Ovary (tissue), 7 donors: ENCODE measurements at regions not wholly inside any gene's neighbourhood (a gene's known extent, or its start where the extent isn't known, plus 50 kb on each side); places are given as distances from the start of the nearest gene placed in this dataset. TPM values are rescaled to one million over a fixed set of nuclear protein-coding genes. Genes with fewer than 3 reads are reported as not detected.

Experiments used
- DNase-seq, 5 donors: peaks; one replicate each; pipeline ENCODE4 v3.0.0-alpha.2; 2019 to 2020
- H3K27ac ChIP-seq, 2 donors: fragments of 200-600 bp; one replicate each; pipeline versions ENCODE4 v1.5.1 to v1.8.0; 2019 to 2022
- H3K27me3 ChIP-seq: fragments of 200-600 bp; one replicate; pipeline ENCODE4 v1.8.0; 2022
- H3K36me3 ChIP-seq: fragments of 200-600 bp; sonication (generic); one replicate; pipeline ENCODE4 v1.5.1; 2019
- H3K4me1 ChIP-seq: one replicate; pipeline ENCODE4 v1.8.1; 2013; ENCODE audit warnings: mild to moderate bottlenecking, moderate library complexity; ENCODE audit not compliant: insufficient read depth
- H3K4me3 ChIP-seq: fragments of 200-600 bp; sonication (generic); one replicate; pipeline ENCODE4 v1.5.1; 2017
- H3K9me3 ChIP-seq, 2 donors: fragments of 200-600 bp in 1 of 2; sonication (generic) in 1 of 2; one replicate each; pipeline versions ENCODE4 v1.5.1 to v1.8.1; 2013 to 2019; ENCODE audit warnings: mild to moderate bottlenecking in 1 of 2, moderate library complexity in 1 of 2
- EP300 ChIP-seq: sonication (generic); formaldehyde crosslinking; IDR thresholded peaks from one replicate; pipeline ENCODE4 v1.6.1; 2017; ENCODE audit warnings: antibody characterized with exemption
- POLR2A ChIP-seq: fragments of 450-650 bp; IDR thresholded peaks from one replicate; pipeline ENCODE4 v1.6.1; 2017; ENCODE audit warnings: antibody characterized with exemption, mild to moderate bottlenecking, moderate library complexity
- WGBS, 3 donors: extraction: QIAGEN DNeasy Blood & Tissue Kit in 1 of 3; methylation state at CpG; one replicate each; pipeline versions ENCODE4 v1.1.5 to v1.1.7; 2013 to 2017; 5-methylcytosine and 5-hydroxymethylcytosine counted together
- intact Hi-C, 4 donors: fragments of 100-400 bp; cut with DNase I; formaldehyde crosslinking; loops; one replicate each; pipeline versions ENCODE4 v1.11.0 to v1.15.1; 2022 to 2023
- small RNA-seq: library from RNA; depleted of rRNA; stranded (forward); fragments of <200 nt; gene quantifications from one replicate; pipeline ENCODE3, GENCODE V24; 2016
- TF ChIP-seq, protein P1 (sequence below), 3 donors: fragments of 450-650 bp in 2 of 3; fragments of 200-600 bp in 1 of 3; IDR thresholded peaks; one replicate each; pipeline versions ENCODE4 v1.5.1 to v1.8.0; 2016 to 2022; ENCODE audit warnings: antibody characterized with exemption in 3 of 3, mild to moderate bottlenecking in 1 of 3
- donor health status: DM: no; HTN: no; CAD: no; lungs with moderate emphysema.
- donor health status: DM: no; HTN: no; CAD: no.
- donor health status: Bipolar disorder and iron deficiency.
- donor health status: DM: no; HTN: no; CAD: no.
- donor health status: DM: yes; HTN: yes; CAD: no.

- H3K36me3 ChIP-seq = no peaks in the 10 kb centered on the region
- no peaks in the 10 kb centered on the region for H3K9me3 ChIP-seq
- TF ChIP-seq POLR2A (no peak), EP300 (no peak)
- TF ChIP-seq, protein P1, sequence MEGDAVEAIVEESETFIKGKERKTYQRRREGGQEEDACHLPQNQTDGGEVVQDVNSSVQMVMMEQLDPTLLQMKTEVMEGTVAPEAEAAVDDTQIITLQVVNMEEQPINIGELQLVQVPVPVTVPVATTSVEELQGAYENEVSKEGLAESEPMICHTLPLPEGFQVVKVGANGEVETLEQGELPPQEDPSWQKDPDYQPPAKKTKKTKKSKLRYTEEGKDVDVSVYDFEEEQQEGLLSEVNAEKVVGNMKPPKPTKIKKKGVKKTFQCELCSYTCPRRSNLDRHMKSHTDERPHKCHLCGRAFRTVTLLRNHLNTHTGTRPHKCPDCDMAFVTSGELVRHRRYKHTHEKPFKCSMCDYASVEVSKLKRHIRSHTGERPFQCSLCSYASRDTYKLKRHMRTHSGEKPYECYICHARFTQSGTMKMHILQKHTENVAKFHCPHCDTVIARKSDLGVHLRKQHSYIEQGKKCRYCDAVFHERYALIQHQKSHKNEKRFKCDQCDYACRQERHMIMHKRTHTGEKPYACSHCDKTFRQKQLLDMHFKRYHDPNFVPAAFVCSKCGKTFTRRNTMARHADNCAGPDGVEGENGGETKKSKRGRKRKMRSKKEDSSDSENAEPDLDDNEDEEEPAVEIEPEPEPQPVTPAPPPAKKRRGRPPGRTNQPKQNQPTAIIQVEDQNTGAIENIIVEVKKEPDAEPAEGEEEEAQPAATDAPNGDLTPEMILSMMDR (IDR thresholded peaks at IDR 0.05) = no peak
- WGBS, 3 donors = 73 to 79% (median 74%) methylated on average over 7 of the region's 7 CpGs
- H3K4me1 ChIP-seq = no peaks in the 10 kb centered on the region
- H3K4me3 ChIP-seq = no peak overlapping the region
- DNase-seq = no peak
- H3K27me3 ChIP-seq = no peaks in the 10 kb centered on the region
- intact Hi-C loops = no loop called here
- H3K27ac ChIP-seq = no peak overlapping the region
Measured at GRCh38 chr7:106814887-106815286, 50.2 kb upstream of the PIK3CG start.

Small RNA genes in the stretch of these regions (small RNA-seq; reads per million reads assigned to genes)
- not detected for gene RNA5SP236
